ENCODE measurements at regions not wholly inside any gene's neighbourhood (a gene's known extent, or its start where the extent isn't known, plus 50 kb on each side); places are given as distances from the start of the nearest gene placed in this dataset.

DNA sequence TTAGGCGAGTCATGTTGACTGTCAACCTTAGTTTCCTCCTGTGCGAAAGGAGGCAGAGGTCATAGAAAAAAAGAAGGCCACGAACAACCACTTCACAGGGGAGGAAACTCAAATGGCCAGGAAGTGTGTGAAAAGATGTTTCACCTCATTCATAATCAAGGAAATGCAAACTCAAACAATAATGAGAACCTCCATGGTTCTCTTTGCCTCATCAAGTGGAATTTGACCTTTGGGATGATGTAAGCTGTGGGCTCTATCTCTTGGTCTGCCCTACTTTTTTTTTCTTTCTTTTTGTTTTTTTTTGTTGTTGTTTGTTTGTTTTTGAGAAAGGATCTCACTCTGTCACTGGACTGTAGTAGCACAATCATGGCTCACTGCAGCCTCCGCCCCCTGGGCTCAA lies 55.9 kb upstream of the GRHL3 start:
- no peak overlapping the region for H3K4me3 ChIP-seq
- ATAC-seq (ENCODE audit: insufficient read depth, low FRiP score) (no peak), DNase-seq (no peak)
- peaks cover 0 to 2% (median 0%) of the 10 kb centered on the region in 4 donors for H3K9me3 ChIP-seq (ENCODE audit: control insufficient read depth in 4 of 4, insufficient read depth in 3 of 4, low read length in 3 of 4)
- no peaks in the 10 kb centered on the region for H3K27me3 ChIP-seq (ENCODE audit: control insufficient read depth in 3 of 3, insufficient read depth in 3 of 3, low read length in 2 of 3)
- H3K9ac ChIP-seq (ENCODE audit: insufficient read depth in 1 of 2, low read length in 2 of 2), result no peak overlapping the region
- H3K27ac ChIP-seq (ENCODE audit: low read depth in 1 of 2, low read length in 1 of 2), result no peak overlapping the region
- TF ChIP-seq, protein P1, sequence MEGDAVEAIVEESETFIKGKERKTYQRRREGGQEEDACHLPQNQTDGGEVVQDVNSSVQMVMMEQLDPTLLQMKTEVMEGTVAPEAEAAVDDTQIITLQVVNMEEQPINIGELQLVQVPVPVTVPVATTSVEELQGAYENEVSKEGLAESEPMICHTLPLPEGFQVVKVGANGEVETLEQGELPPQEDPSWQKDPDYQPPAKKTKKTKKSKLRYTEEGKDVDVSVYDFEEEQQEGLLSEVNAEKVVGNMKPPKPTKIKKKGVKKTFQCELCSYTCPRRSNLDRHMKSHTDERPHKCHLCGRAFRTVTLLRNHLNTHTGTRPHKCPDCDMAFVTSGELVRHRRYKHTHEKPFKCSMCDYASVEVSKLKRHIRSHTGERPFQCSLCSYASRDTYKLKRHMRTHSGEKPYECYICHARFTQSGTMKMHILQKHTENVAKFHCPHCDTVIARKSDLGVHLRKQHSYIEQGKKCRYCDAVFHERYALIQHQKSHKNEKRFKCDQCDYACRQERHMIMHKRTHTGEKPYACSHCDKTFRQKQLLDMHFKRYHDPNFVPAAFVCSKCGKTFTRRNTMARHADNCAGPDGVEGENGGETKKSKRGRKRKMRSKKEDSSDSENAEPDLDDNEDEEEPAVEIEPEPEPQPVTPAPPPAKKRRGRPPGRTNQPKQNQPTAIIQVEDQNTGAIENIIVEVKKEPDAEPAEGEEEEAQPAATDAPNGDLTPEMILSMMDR (IDR thresholded peaks at IDR 0.05; ENCODE audit: control extremely low read depth, extremely low read depth), result no peak
- no peaks in the 10 kb centered on the region for H3K36me3 ChIP-seq (ENCODE audit: control insufficient read depth in 4 of 4, insufficient read depth in 4 of 4, low read length in 4 of 4)
- H3K4me1 ChIP-seq (ENCODE audit: control insufficient read depth in 5 of 5, insufficient read depth in 5 of 5, low read length in 5 of 5), result no peaks in the 10 kb centered on the region
- WGBS, 2 donors, result 83 to 87% methylated on average over 4 of the region's 4 CpGs

DNA sequence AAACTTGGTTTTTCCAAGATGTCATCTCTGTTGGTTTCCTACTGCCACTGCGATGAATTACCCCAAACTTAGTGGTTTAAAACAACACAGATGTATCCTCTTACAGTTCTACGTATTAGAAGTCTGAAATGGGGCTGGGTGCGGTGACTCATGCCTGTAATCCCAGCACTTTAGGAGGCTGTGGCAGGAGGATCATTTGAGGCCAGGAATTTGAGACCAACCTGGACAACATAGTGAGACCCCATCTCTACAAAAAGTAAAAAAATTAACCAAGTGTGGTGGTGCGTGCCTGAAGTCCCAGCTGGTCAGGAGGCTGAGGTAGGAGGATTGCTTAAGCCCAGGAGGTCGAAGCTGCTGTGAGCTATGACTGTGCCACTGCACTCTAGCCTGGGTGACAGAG lies 57.2 kb upstream of the GRHL3 start:
- no peak overlapping the region for H3K27ac ChIP-seq (ENCODE audit: low read depth in 1 of 2, low read length in 1 of 2)
- WGBS, 2 donors, result 94% methylated on average over 5 of the region's 5 CpGs
- H3K36me3 ChIP-seq (ENCODE audit: control insufficient read depth in 4 of 4, insufficient read depth in 4 of 4, low read length in 4 of 4), result no peaks in the 10 kb centered on the region
- H3K9ac ChIP-seq (ENCODE audit: insufficient read depth in 1 of 2, low read length in 2 of 2), result no peak overlapping the region
- ATAC-seq (ENCODE audit: insufficient read depth, low FRiP score) (no peak), DNase-seq (no peak)
- H3K4me3 ChIP-seq, result no peak overlapping the region
- H3K9me3 ChIP-seq (ENCODE audit: control insufficient read depth in 4 of 4, insufficient read depth in 3 of 4, low read length in 3 of 4), result peaks cover 0 to 2% (median 0%) of the 10 kb centered on the region in 4 donors
- TF ChIP-seq, protein P1 (IDR thresholded peaks at IDR 0.05; ENCODE audit: control extremely low read depth, extremely low read depth), result no peak
- no peaks in the 10 kb centered on the region for H3K4me1 ChIP-seq (ENCODE audit: control insufficient read depth in 5 of 5, insufficient read depth in 5 of 5, low read length in 5 of 5)
- peaks cover 0 to 3% (median 0%) of the 10 kb centered on the region in 3 donors for H3K27me3 ChIP-seq (ENCODE audit: control insufficient read depth in 3 of 3, insufficient read depth in 3 of 3, low read length in 2 of 3)

DNA sequence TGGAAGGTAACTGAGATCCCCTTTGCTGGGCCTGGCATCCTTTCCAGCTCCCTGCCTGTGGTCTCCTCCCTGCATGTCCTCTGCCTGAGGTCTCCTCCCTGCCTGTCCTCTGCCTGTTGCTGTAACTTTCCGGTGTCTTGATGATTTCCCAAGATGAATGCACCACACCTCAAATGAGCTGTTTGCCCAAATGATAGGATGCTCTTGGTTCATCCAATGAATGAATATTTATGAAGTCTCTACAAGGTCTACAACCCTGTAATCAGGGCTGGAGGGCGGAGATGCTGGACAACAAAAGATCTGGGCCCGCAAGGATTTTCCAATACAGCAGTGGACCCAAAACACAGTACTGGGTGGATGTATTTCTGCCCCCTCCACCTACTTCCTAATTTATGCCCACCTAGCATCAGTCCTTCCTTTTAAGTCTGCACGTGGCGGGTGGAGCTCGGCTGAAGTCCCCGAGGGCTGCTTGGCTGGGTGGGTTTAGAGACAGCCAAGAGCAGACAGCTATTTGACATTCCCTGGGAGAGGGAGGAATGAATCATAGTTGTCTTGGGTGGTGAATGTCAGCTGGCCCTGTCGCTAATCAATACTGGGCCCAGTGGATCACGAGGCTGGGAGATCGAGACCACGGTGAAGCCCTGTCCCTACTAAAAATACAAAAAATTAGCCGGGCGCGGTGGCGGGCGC lies 60.3 kb upstream of the GRHL3 start:
- no peaks in the 10 kb centered on the region for H3K36me3 ChIP-seq (ENCODE audit: control insufficient read depth in 4 of 4, insufficient read depth in 4 of 4, low read length in 4 of 4)
- peaks cover 0 to 8% (median 0%) of the 10 kb centered on the region in 4 donors for H3K9me3 ChIP-seq (ENCODE audit: control insufficient read depth in 4 of 4, insufficient read depth in 3 of 4, low read length in 3 of 4)
- ATAC-seq (ENCODE audit: insufficient read depth, low FRiP score) (no peak), DNase-seq (no peak)
- H3K4me3 ChIP-seq, result no peak overlapping the region
- H3K9ac ChIP-seq (ENCODE audit: insufficient read depth in 1 of 2, low read length in 2 of 2), result no peak overlapping the region
- WGBS, 2 donors, result 89 to 95% methylated on average over 16 of the region's 16 CpGs
- TF ChIP-seq, protein P1 (IDR thresholded peaks at IDR 0.05; ENCODE audit: control extremely low read depth, extremely low read depth), result no peak
- H3K27ac ChIP-seq (ENCODE audit: low read depth in 1 of 2, low read length in 1 of 2), result no peak overlapping the region
- H3K27me3 ChIP-seq (ENCODE audit: control insufficient read depth in 3 of 3, insufficient read depth in 3 of 3, low read length in 2 of 3), result peaks cover 0 to 3% (median 0%) of the 10 kb centered on the region in 3 donors
- no peaks in the 10 kb centered on the region for H3K4me1 ChIP-seq (ENCODE audit: control insufficient read depth in 5 of 5, insufficient read depth in 5 of 5, low read length in 5 of 5)

DNA sequence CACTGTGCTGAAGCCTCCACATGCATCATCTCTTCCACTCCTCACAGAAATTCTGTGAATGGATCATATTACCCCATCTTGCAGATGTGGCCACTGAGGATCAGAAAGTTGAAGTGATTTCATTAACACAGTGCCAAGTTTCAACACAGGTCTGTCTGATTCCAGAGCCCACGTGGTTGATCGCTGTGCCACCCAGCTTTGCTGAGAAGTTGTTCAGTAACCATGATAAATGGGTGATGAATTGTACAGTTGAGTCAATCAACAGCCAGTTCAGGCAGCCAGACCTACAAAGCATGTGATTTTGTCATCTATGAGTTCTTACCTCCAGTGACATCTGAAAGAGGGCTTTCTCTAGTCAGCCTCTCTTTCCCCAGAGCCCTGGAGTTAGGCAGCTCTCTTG lies 61.8 kb upstream of the GRHL3 start:
- no peaks in the 10 kb centered on the region for H3K4me1 ChIP-seq (ENCODE audit: control insufficient read depth in 5 of 5, insufficient read depth in 5 of 5, low read length in 5 of 5)
- H3K9ac ChIP-seq (ENCODE audit: insufficient read depth in 1 of 2, low read length in 2 of 2), result no peak overlapping the region
- WGBS, 2 donors, result 70 to 73% methylated on average over 2 of the region's 2 CpGs
- peaks cover 0 to 5% (median 0%) of the 10 kb centered on the region in 4 donors for H3K9me3 ChIP-seq (ENCODE audit: control insufficient read depth in 4 of 4, insufficient read depth in 3 of 4, low read length in 3 of 4)
- TF ChIP-seq, protein P1 (IDR thresholded peaks at IDR 0.05; ENCODE audit: control extremely low read depth, extremely low read depth), result no peak
- H3K27ac ChIP-seq (ENCODE audit: low read depth in 1 of 2, low read length in 1 of 2), result no peak overlapping the region
- H3K36me3 ChIP-seq (ENCODE audit: control insufficient read depth in 4 of 4, insufficient read depth in 4 of 4, low read length in 4 of 4), result no peaks in the 10 kb centered on the region
- no peak for DNase-seq
- H3K27me3 ChIP-seq (ENCODE audit: control insufficient read depth in 3 of 3, insufficient read depth in 3 of 3, low read length in 2 of 3), result peaks cover 0 to 3% (median 0%) of the 10 kb centered on the region in 3 donors
- ATAC-seq (ENCODE audit: insufficient read depth, low FRiP score), result no peak
- no peak overlapping the region for H3K4me3 ChIP-seq

Measured in lung (tissue), 11 donors.